MM.1S (cell line): ENCODE measurements at regions not wholly inside any gene's neighbourhood (a gene's known extent, or its start where the extent isn't known, plus 50 kb on each side); places are given as distances from the start of the nearest gene placed in this dataset.

Source experiments
- DNase-seq: peaks from one replicate; pipeline ENCODE4 v3.0.0-alpha.2; 2015
- H2AFZ ChIP-seq: fragments of 300-600 bp; sonication (generic); 2 replicates; pipeline ENCODE4 v1.6.0; 2016; ENCODE audit warnings: antibody characterized with exemption, low read length
- H3F3A ChIP-seq: fragments of 300-600 bp; sonication (generic); 2 replicates; pipeline ENCODE4 v1.6.1; 2016; ENCODE audit warnings: mild to moderate bottlenecking, antibody characterized with exemption, low read length, moderate library complexity, mixed read lengths; ENCODE audit not compliant: insufficient read depth
- H3K27ac ChIP-seq: fragments of 300-600 bp; sonication (generic); 2 replicates; pipeline ENCODE4 v1.5.1; 2016; ENCODE audit warnings: mild to moderate bottlenecking, low read length
- H3K27me3 ChIP-seq: fragments of 300-600 bp; sonication (generic); replicated peaks from 2 replicates; pipeline ENCODE4 v1.6.0; 2016; ENCODE audit warnings: low read length; ENCODE audit not compliant: insufficient read depth
- H3K36me3 ChIP-seq: fragments of 300-600 bp; sonication (generic); replicated peaks from 2 replicates; pipeline ENCODE4 v1.6.1; 2016; ENCODE audit warnings: mild to moderate bottlenecking, low read length, mixed read lengths; ENCODE audit not compliant: insufficient read depth
- H3K4me1 ChIP-seq: fragments of 300-600 bp; sonication (generic); 2 replicates; pipeline ENCODE4 v1.6.1; 2016; ENCODE audit warnings: low read length, mixed read lengths
- H3K4me2 ChIP-seq: fragments of 300-600 bp; sonication (generic); 2 replicates; pipeline ENCODE4 v1.6.0; 2016; ENCODE audit warnings: low read depth, low read length
- H3K4me3 ChIP-seq: fragments of 300-600 bp; sonication (generic); 2 replicates; pipeline ENCODE4 v1.5.1; 2016; ENCODE audit warnings: low read length, mixed read lengths
- H3K79me2 ChIP-seq: fragments of 300-600 bp; sonication (generic); 2 replicates; pipeline ENCODE4 v1.6.1; 2016; ENCODE audit warnings: mixed run types, low read length, mixed read lengths
- H3K9ac ChIP-seq: fragments of 300-600 bp; sonication (generic); 2 replicates; pipeline ENCODE4 v1.6.1; 2016; ENCODE audit warnings: low read length, mixed read lengths
- H3K9me2 ChIP-seq: fragments of 300-600 bp; sonication (generic); replicated peaks from 2 replicates; pipeline ENCODE4 v1.6.1; 2016; ENCODE audit warnings: mild to moderate bottlenecking, low read length, mixed read lengths; ENCODE audit not compliant: insufficient read depth
- H3K9me3 ChIP-seq: fragments of 300-600 bp; sonication (generic); replicated peaks from 2 replicates; pipeline ENCODE4 v1.6.1; 2016; ENCODE audit warnings: mild to moderate bottlenecking, low read length, mixed read lengths; ENCODE audit not compliant: insufficient read depth
- H4K20me1 ChIP-seq: fragments of 300-600 bp; sonication (generic); 2 replicates; pipeline ENCODE4 v1.6.1; 2016; ENCODE audit warnings: mild to moderate bottlenecking, low read length, moderate library complexity, mixed read lengths; ENCODE audit not compliant: insufficient read depth
- EZH2 ChIP-seq: fragments of 300-600 bp; sonication (generic); optimal IDR thresholded peaks from 2 replicates; pipeline ENCODE3; 2017; ENCODE audit warnings: low read depth, mild to moderate bottlenecking, antibody characterized with exemption, low read length, mixed read lengths
- EZH2phosphoT487 ChIP-seq: fragments of 300-600 bp; sonication (generic); IDR thresholded peaks from 2 replicates; pipeline ENCODE4 v1.6.1; 2018; ENCODE audit warnings: antibody characterized with exemption, low read length
- TF ChIP-seq, protein P1 (sequence below): fragments of 300-600 bp; sonication (generic); IDR thresholded peaks from 2 replicates; pipeline ENCODE4 v1.5.1; 2016; ENCODE audit warnings: antibody characterized with exemption, low read length, mixed read lengths

DNA sequence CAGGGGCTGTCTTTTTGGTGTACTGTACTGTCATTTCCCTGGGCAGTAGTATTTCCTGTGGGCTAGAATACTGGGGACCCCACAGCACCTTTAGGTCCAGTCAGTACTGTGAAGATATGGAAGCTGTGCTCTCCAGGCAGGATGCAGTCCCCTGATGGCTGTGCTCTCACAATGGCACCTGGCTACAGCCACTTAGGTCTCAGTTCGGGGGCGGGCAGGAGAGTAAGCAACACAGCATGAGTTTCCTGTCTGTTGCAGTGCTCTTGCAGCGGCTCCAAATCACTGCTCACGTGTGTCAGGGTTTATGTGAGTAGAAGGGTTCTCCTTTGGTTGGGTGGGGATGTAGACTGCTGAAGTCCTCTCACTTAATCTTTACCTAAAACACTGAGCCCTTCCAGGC lies 810.4 kb downstream of the DACH1 start:
- H2AFZ ChIP-seq = no peak overlapping the region
- DNase-seq = no peak

DNA sequence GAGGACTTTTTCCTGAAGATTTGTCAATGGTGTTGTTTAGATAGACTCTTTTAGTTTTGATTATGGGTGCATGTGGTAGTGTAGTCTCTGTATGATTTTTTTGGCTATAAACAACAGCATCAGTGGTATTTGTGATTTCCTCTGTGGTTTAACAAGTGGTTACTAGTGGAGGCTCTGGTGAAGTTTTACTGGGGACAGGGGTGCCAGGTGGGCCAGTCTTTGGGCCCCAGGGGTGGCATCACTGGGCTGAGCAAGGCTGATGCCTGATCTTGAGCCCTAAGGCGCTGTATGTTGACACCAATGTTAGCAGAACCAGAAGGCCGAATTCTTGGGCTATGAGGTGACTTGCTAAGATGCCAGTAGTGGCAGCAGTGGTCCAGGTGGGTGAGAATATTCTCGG lies 811.4 kb downstream of the DACH1 start:
- H3K4me3 ChIP-seq = no peak overlapping the region
- DNase-seq = no peak
- no peak overlapping the region for H3K4me2 ChIP-seq
- H3K4me1 ChIP-seq = no peaks in the 10 kb centered on the region
- TF ChIP-seq EZH2 (no peak), EZH2phosphoT487 (no peak)
- TF ChIP-seq, protein P1, sequence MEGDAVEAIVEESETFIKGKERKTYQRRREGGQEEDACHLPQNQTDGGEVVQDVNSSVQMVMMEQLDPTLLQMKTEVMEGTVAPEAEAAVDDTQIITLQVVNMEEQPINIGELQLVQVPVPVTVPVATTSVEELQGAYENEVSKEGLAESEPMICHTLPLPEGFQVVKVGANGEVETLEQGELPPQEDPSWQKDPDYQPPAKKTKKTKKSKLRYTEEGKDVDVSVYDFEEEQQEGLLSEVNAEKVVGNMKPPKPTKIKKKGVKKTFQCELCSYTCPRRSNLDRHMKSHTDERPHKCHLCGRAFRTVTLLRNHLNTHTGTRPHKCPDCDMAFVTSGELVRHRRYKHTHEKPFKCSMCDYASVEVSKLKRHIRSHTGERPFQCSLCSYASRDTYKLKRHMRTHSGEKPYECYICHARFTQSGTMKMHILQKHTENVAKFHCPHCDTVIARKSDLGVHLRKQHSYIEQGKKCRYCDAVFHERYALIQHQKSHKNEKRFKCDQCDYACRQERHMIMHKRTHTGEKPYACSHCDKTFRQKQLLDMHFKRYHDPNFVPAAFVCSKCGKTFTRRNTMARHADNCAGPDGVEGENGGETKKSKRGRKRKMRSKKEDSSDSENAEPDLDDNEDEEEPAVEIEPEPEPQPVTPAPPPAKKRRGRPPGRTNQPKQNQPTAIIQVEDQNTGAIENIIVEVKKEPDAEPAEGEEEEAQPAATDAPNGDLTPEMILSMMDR = no peak
- H3K36me3 ChIP-seq = no peaks in the 10 kb centered on the region
- H3K9me2 ChIP-seq = no peaks in the 10 kb centered on the region
- no peak overlapping the region for H2AFZ ChIP-seq
- no peak overlapping the region for H3K9ac ChIP-seq
- H3F3A ChIP-seq = no peaks in the 10 kb centered on the region
- H3K27ac ChIP-seq = no peak overlapping the region
- H3K9me3 ChIP-seq = no peaks in the 10 kb centered on the region
- H3K79me2 ChIP-seq = no peaks in the 10 kb centered on the region
- no peaks in the 10 kb centered on the region for H4K20me1 ChIP-seq
- no peaks in the 10 kb centered on the region for H3K27me3 ChIP-seq

More for the DNA sequence above, 810.4 kb downstream of the DACH1 start:
- no peak overlapping the region for H3K9ac ChIP-seq
- H4K20me1 ChIP-seq = no peaks in the 10 kb centered on the region
- no peaks in the 10 kb centered on the region for H3K36me3 ChIP-seq
- H3F3A ChIP-seq = no peaks in the 10 kb centered on the region
- H3K79me2 ChIP-seq = no peaks in the 10 kb centered on the region
- H3K27me3 ChIP-seq = no peaks in the 10 kb centered on the region
- H3K4me1 ChIP-seq = no peaks in the 10 kb centered on the region
- no peak overlapping the region for H3K27ac ChIP-seq
- H3K4me3 ChIP-seq = no peak overlapping the region
- TF ChIP-seq EZH2phosphoT487 (no peak), EZH2 (no peak)
- TF ChIP-seq, protein P1 = no peak
- no peak overlapping the region for H3K4me2 ChIP-seq
- H3K9me3 ChIP-seq = no peaks in the 10 kb centered on the region
- no peaks in the 10 kb centered on the region for H3K9me2 ChIP-seq

GRCh38 chr13:71055047-71055446 lies 812.0 kb downstream of the DACH1 start:
- no peak overlapping the region for H3K4me3 ChIP-seq
- no peak for DNase-seq
- no peak overlapping the region for H2AFZ ChIP-seq
- H3K9me3 ChIP-seq = no peaks in the 10 kb centered on the region
- H3K9ac ChIP-seq = no peak overlapping the region
- H3K79me2 ChIP-seq = no peaks in the 10 kb centered on the region
- H3K27me3 ChIP-seq = no peaks in the 10 kb centered on the region
- H3K4me2 ChIP-seq = no peak overlapping the region
- H3K27ac ChIP-seq = no peak overlapping the region
- TF ChIP-seq, protein P1 = no peak
- TF ChIP-seq EZH2 (no peak), EZH2phosphoT487 (no peak)
- no peaks in the 10 kb centered on the region for H3K9me2 ChIP-seq
- H3F3A ChIP-seq = no peaks in the 10 kb centered on the region
- H4K20me1 ChIP-seq = no peaks in the 10 kb centered on the region
- no peaks in the 10 kb centered on the region for H3K4me1 ChIP-seq
- H3K36me3 ChIP-seq = no peaks in the 10 kb centered on the region

DNA sequence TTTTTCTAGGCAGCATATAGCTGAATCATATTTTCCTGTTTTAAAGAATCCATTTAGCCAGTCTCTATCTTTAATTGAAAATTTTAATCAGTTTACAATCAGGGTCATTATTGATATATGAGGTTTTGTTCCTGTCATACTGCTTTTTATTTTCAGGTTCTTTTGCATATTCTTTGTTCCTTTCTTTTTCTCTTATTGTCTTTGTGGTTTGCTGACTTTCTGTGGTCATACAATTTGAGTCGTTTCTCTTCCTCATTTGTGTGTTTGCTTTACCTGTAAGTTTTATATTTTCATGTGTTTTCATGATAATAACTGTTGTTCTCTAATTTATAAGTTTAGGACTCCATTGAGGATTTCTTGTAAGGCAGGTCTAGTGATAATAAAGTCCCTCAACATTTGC lies 812.6 kb downstream of the DACH1 start:
- Histone ChIP-seq H3K36me3 (no peaks in the 10 kb centered on the region), H3K9me2 (no peaks in the 10 kb centered on the region), H3K27me3 (no peaks in the 10 kb centered on the region), H3K4me3 (no peak overlapping the region), H2AFZ (no peak overlapping the region), H4K20me1 (no peaks in the 10 kb centered on the region), H3K9me3 (no peaks in the 10 kb centered on the region), H3K27ac (no peak overlapping the region), H3K9ac (no peak overlapping the region), H3F3A (no peaks in the 10 kb centered on the region), H3K4me2 (peak overlapping the region; percentile 27; the same call in 1 of the 2 replicates), H3K4me1 (no peaks in the 10 kb centered on the region), H3K79me2 (no peaks in the 10 kb centered on the region)
- no peak for TF ChIP-seq EZH2phosphoT487
- peak; percentile 7 for DNase-seq
